HL-60 (cell line): ENCODE measurements at regions not wholly inside any gene's neighbourhood (a gene's known extent, or its start where the extent isn't known, plus 50 kb on each side); places are given as distances from the start of the nearest gene placed in this dataset.

Experiments used
- DNase-seq, 2 experiments: peaks; one replicate each; pipeline ENCODE4 v3.0.0-alpha.2; 2010 to 2020; ENCODE audit warnings: low read depth in 1 of 2, low spot score in 1 of 2
- H3K27ac ChIP-seq: fragments of 250-450 bp; sonication (Bioruptor Pico); replicated peaks from 2 replicates; pipeline ENCODE4 v1.5.1; 2020; ENCODE audit warnings: mild to moderate bottlenecking, moderate library complexity
- H3K27me3 ChIP-seq: fragments of 250-450 bp; sonication (Bioruptor Pico); 2 replicates; pipeline ENCODE4 v1.5.1; 2021; ENCODE audit warnings: mild to moderate bottlenecking, moderate library complexity; ENCODE audit not compliant: insufficient read depth, poor library complexity, severe bottlenecking
- H3K4me3 ChIP-seq: replicated peaks from 2 replicates; pipeline ENCODE4 v1.5.1; 2011; ENCODE audit warnings: mild to moderate bottlenecking, control low read depth, low read length; ENCODE audit not compliant: insufficient read depth
- CTCF ChIP-seq: IDR thresholded peaks from one replicate; pipeline ENCODE4 v1.5.1; 2011; ENCODE audit warnings: low read length, control low read depth, inconsistent platforms; ENCODE audit not compliant: insufficient read depth
- GABPA ChIP-seq: IDR thresholded peaks from 2 replicates; pipeline ENCODE4 v1.6.1; 2012; ENCODE audit warnings: low read depth
- POLR2AphosphoS5 ChIP-seq: IDR thresholded peaks from 2 replicates; pipeline ENCODE4 v1.6.1; 2012; ENCODE audit warnings: low read depth
- SPI1 ChIP-seq: IDR thresholded peaks from 2 replicates; pipeline ENCODE4 v1.6.1; 2012; ENCODE audit warnings: low read depth, mild to moderate bottlenecking, borderline replicate concordance
- TF ChIP-seq, protein P1 (sequence below): IDR thresholded peaks from 2 replicates; pipeline ENCODE4 v1.6.1; 2012; ENCODE audit warnings: low read depth; ENCODE audit not compliant: insufficient replicate concordance

- H3K27me3 ChIP-seq, result no peaks in the 10 kb centered on the region
- no peak for DNase-seq
- TF ChIP-seq POLR2AphosphoS5 (no peak), GABPA (no peak), CTCF (no peak), SPI1 (no peak)
- TF ChIP-seq, protein P1, sequence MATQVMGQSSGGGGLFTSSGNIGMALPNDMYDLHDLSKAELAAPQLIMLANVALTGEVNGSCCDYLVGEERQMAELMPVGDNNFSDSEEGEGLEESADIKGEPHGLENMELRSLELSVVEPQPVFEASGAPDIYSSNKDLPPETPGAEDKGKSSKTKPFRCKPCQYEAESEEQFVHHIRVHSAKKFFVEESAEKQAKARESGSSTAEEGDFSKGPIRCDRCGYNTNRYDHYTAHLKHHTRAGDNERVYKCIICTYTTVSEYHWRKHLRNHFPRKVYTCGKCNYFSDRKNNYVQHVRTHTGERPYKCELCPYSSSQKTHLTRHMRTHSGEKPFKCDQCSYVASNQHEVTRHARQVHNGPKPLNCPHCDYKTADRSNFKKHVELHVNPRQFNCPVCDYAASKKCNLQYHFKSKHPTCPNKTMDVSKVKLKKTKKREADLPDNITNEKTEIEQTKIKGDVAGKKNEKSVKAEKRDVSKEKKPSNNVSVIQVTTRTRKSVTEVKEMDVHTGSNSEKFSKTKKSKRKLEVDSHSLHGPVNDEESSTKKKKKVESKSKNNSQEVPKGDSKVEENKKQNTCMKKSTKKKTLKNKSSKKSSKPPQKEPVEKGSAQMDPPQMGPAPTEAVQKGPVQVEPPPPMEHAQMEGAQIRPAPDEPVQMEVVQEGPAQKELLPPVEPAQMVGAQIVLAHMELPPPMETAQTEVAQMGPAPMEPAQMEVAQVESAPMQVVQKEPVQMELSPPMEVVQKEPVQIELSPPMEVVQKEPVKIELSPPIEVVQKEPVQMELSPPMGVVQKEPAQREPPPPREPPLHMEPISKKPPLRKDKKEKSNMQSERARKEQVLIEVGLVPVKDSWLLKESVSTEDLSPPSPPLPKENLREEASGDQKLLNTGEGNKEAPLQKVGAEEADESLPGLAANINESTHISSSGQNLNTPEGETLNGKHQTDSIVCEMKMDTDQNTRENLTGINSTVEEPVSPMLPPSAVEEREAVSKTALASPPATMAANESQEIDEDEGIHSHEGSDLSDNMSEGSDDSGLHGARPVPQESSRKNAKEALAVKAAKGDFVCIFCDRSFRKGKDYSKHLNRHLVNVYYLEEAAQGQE, result no peak
- H3K27ac ChIP-seq, result no peak overlapping the region
- H3K4me3 ChIP-seq, result no peak overlapping the region
These were observed 573.0 kb downstream of the TUSC7 start for GRCh38 chr3:117282566-117282965.

DNA sequence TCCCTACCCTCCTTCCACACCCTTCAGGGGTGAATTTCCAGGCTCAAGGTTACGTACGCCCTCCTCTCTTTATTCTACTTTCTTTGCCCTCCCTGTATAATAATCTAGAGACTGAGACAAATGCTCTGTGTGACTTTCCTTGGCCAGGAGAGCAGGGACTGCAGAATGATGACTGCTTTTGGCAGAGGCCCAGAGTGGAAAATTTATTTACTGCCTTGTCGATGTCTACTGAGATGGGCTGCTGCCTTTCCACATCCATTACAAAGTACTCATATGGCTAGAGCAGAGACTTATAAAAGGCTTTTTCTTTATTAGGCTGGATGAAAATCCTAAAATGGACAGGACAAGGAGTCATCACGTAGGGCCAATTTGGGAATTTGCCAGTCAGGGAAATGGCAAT lies 576.2 kb downstream of the TUSC7 start:
- H3K4me3 ChIP-seq, result no peak overlapping the region
- no peak overlapping the region for H3K27ac ChIP-seq
- TF ChIP-seq, protein P1, result no peak
- TF ChIP-seq POLR2AphosphoS5 (no peak), SPI1 (no peak), CTCF (no peak), GABPA (no peak)
- DNase-seq, result no peak
- H3K27me3 ChIP-seq, result no peaks in the 10 kb centered on the region

DNA sequence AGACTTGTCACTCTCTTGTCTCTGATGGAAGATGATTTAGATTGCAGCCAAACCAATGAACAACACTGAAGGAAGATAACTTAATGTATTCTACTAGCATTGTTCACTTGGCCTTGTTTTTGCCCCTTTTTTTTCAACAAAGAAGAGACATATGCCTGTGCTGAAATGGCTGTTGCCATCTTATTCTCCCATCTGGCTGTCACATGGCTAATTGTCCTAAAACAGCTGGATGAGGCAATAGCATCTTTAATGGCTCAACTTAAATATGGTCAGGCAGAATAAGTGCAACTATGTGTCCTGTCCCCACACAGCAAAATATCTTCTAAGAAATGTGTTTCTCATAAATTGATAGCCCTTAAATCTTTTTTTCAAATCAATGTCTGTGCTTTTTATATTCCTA lies 576.9 kb downstream of the TUSC7 start:
- no peaks in the 10 kb centered on the region for H3K27me3 ChIP-seq
- no peak for DNase-seq
- no peak overlapping the region for H3K4me3 ChIP-seq
- no peak for TF ChIP-seq SPI1
- no peak for TF ChIP-seq GABPA
- no peak for TF ChIP-seq CTCF
- no peak for TF ChIP-seq POLR2AphosphoS5
- TF ChIP-seq, protein P1, result no peak
- no peak overlapping the region for H3K27ac ChIP-seq
